Eye (tissue), 1 donor: ENCODE measurements at regions not wholly inside any gene's neighbourhood (a gene's known extent, or its start where the extent isn't known, plus 50 kb on each side); places are given as distances from the start of the nearest gene placed in this dataset.

Experiments
- DNase-seq: peaks from one replicate; pipeline ENCODE4 v3.0.0-alpha.2; 2015

GRCh38 chr9:109886041-109886440 is 106.0 kb downstream of the PALM2AKAP2 start:
- no peak for DNase-seq

- no peak for DNase-seq
These were observed 106.6 kb downstream of the PALM2AKAP2 start for GRCh38 chr9:109886617-109887016.

GRCh38 chr9:109887079-109887478 is 107.1 kb downstream of the PALM2AKAP2 start:
- DNase-seq = no peak

GRCh38 chr9:109888695-109889094 is 108.7 kb downstream of the PALM2AKAP2 start:
- DNase-seq = no peak

GRCh38 chr9:109889456-109889855 is 109.5 kb downstream of the PALM2AKAP2 start:
- DNase-seq = no peak

GRCh38 chr9:109893241-109893640 is 113.2 kb downstream of the PALM2AKAP2 start:
- no peak for DNase-seq

- no peak for DNase-seq
These were observed 114.5 kb downstream of the PALM2AKAP2 start for GRCh38 chr9:109894473-109894872.

- DNase-seq = no peak
These were observed 115.1 kb downstream of the PALM2AKAP2 start for GRCh38 chr9:109894921-109895758.

- DNase-seq = no peak
These were observed 121.2 kb downstream of the PALM2AKAP2 start for GRCh38 chr9:109901201-109901600.

- DNase-seq = peak; percentile 85
These were observed 123.6 kb downstream of the PALM2AKAP2 start for GRCh38 chr9:109903515-109904138.

GRCh38 chr9:109904666-109905065 is 124.7 kb downstream of the PALM2AKAP2 start:
- no peak for DNase-seq

GRCh38 chr9:109905472-109905871 is 125.5 kb downstream of the PALM2AKAP2 start:
- DNase-seq = no peak

- DNase-seq = peak; percentile 74
These were observed 126.9 kb downstream of the PALM2AKAP2 start for GRCh38 chr9:109906766-109907382.

- peak; percentile 52 for DNase-seq
These were observed 127.4 kb downstream of the PALM2AKAP2 start for GRCh38 chr9:109907400-109907799.

- DNase-seq = no peak
These were observed 127.9 kb downstream of the PALM2AKAP2 start for GRCh38 chr9:109907810-109908458.

- DNase-seq = no peak
These were observed 128.7 kb downstream of the PALM2AKAP2 start for GRCh38 chr9:109908459-109909390.

- DNase-seq = no peak
These were observed 130.9 kb downstream of the PALM2AKAP2 start for GRCh38 chr9:109910671-109911518.

GRCh38 chr9:109912082-109912582 is 132.1 kb downstream of the PALM2AKAP2 start:
- DNase-seq = no peak

- peak; percentile 28 for DNase-seq
These were observed 132.9 kb downstream of the PALM2AKAP2 start for GRCh38 chr9:109912726-109913460.

GRCh38 chr9:109913461-109913810 is 133.4 kb downstream of the PALM2AKAP2 start:
- no peak for DNase-seq
